ENCODE measurements at regions not wholly inside any gene's neighbourhood (a gene's known extent, or its start where the extent isn't known, plus 50 kb on each side); places are given as distances from the start of the nearest gene placed in this dataset.

GRCh38 chr6:164795056-164795815 lies 514.2 kb downstream of the C6orf118 start:
- 52% methylated on average over 9 of the region's 9 CpGs for WGBS
- no peak overlapping the region for H3K4me3 ChIP-seq

DNA sequence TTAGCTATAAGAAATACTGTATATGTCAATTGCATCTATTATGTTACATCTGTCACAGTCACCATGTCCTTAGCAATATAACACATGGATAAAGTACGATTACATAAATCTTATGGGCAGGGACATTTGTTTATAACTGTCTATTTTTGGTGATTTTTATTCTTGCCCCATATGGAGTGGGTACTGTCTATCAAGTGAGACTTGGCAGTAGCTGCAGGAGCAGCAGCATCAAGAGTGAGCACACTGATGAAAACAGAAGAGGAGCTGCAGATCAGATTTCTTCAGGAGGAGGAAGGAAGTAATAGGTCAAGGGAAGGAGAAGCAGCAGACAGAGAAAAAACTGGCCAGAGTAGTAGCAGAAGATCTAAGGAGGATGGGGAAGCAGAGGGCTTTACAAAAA lies 516.7 kb downstream of the C6orf118 start:
- Histone ChIP-seq H3K9me3 (no peaks in the 10 kb centered on the region), H3K4me3 (no peak overlapping the region), H3K27me3 (no peaks in the 10 kb centered on the region), H3K4me1 (no peaks in the 10 kb centered on the region), H3K36me3 (no peaks in the 10 kb centered on the region), H3K27ac (no peak overlapping the region)
- TF ChIP-seq, protein P1, sequence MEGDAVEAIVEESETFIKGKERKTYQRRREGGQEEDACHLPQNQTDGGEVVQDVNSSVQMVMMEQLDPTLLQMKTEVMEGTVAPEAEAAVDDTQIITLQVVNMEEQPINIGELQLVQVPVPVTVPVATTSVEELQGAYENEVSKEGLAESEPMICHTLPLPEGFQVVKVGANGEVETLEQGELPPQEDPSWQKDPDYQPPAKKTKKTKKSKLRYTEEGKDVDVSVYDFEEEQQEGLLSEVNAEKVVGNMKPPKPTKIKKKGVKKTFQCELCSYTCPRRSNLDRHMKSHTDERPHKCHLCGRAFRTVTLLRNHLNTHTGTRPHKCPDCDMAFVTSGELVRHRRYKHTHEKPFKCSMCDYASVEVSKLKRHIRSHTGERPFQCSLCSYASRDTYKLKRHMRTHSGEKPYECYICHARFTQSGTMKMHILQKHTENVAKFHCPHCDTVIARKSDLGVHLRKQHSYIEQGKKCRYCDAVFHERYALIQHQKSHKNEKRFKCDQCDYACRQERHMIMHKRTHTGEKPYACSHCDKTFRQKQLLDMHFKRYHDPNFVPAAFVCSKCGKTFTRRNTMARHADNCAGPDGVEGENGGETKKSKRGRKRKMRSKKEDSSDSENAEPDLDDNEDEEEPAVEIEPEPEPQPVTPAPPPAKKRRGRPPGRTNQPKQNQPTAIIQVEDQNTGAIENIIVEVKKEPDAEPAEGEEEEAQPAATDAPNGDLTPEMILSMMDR (IDR thresholded peaks at IDR 0.05): no peak
- no peak for TF ChIP-seq POLR2AphosphoS5 (IDR thresholded peaks at IDR 0.05)
- no peak for TF ChIP-seq POLR2A (IDR thresholded peaks at IDR 0.05)
- no peak for TF ChIP-seq EP300 (IDR thresholded peaks at IDR 0.05)
- WGBS: 67% methylated on average over 1 of the region's 1 CpG
- DNase-seq (ENCODE audit: low spot score in 2 of 2): no peak

More at GRCh38 chr6:164795056-164795815, 514.2 kb downstream of the C6orf118 start:
- DNase-seq (ENCODE audit: low spot score in 2 of 2): no peak
- TF ChIP-seq, protein P1 (IDR thresholded peaks at IDR 0.05): no peak
- TF ChIP-seq POLR2AphosphoS5 (IDR thresholded peaks at IDR 0.05) (no peak), POLR2A (IDR thresholded peaks at IDR 0.05) (no peak), EP300 (IDR thresholded peaks at IDR 0.05) (no peak)
- Histone ChIP-seq H3K9me3 (no peaks in the 10 kb centered on the region), H3K4me1 (no peaks in the 10 kb centered on the region), H3K36me3 (no peaks in the 10 kb centered on the region), H3K27me3 (no peaks in the 10 kb centered on the region), H3K27ac (no peak overlapping the region)

- TF ChIP-seq POLR2AphosphoS5 (IDR thresholded peaks at IDR 0.05) (no peak), POLR2A (IDR thresholded peaks at IDR 0.05) (no peak), EP300 (IDR thresholded peaks at IDR 0.05) (no peak)
- TF ChIP-seq, protein P1 (IDR thresholded peaks at IDR 0.05): no peak
- Histone ChIP-seq H3K27ac (no peak overlapping the region), H3K4me1 (no peaks in the 10 kb centered on the region), H3K36me3 (no peaks in the 10 kb centered on the region), H3K4me3 (no peak overlapping the region), H3K9me3 (no peaks in the 10 kb centered on the region), H3K27me3 (no peaks in the 10 kb centered on the region)
- no peak for DNase-seq (ENCODE audit: low spot score in 2 of 2)
These were observed 517.9 kb downstream of the C6orf118 start for GRCh38 chr6:164791498-164791897.

GRCh38 chr6:164763788-164764187 lies 545.6 kb downstream of the C6orf118 start:
- 89% methylated on average over 1 of the region's 1 CpG for WGBS
- no peak for DNase-seq (ENCODE audit: low spot score in 2 of 2)
- Histone ChIP-seq H3K27me3 (no peaks in the 10 kb centered on the region), H3K36me3 (no peaks in the 10 kb centered on the region), H3K4me1 (no peaks in the 10 kb centered on the region), H3K4me3 (no peak overlapping the region), H3K9me3 (no peaks in the 10 kb centered on the region), H3K27ac (no peak overlapping the region)
- TF ChIP-seq EP300 (IDR thresholded peaks at IDR 0.05) (no peak), POLR2A (IDR thresholded peaks at IDR 0.05) (no peak), POLR2AphosphoS5 (IDR thresholded peaks at IDR 0.05) (no peak)
- TF ChIP-seq, protein P1 (IDR thresholded peaks at IDR 0.05): no peak

DNA sequence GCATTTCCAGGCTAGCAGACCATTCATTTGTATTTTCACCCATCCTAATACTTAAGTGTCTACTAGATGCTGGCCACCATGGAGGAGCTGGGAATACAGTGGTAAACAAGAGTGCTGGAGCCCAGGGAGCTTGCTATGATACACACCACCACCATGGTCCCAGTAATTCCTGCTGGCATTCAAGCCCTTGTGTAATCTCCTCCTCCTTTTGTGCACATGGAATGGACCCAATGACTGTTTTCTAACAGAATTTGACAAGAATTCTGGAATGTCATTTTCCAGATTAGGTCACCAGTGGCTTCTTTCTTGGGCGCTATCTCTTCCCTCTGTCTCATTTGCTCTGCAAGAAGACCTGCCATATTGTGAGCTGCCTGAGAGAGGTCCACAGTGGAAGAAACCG lies 552.0 kb downstream of the C6orf118 start:
- H3K9me3 ChIP-seq: no peaks in the 10 kb centered on the region
- no peak overlapping the region for H3K4me3 ChIP-seq
- no peaks in the 10 kb centered on the region for H3K4me1 ChIP-seq
- no peaks in the 10 kb centered on the region for H3K27me3 ChIP-seq
- TF ChIP-seq EP300 (IDR thresholded peaks at IDR 0.05): no peak
- TF ChIP-seq, protein P1 (IDR thresholded peaks at IDR 0.05): no peak
- TF ChIP-seq POLR2A (IDR thresholded peaks at IDR 0.05): no peak
- no peak for TF ChIP-seq POLR2AphosphoS5 (IDR thresholded peaks at IDR 0.05)
- H3K27ac ChIP-seq: no peak overlapping the region
- no peaks in the 10 kb centered on the region for H3K36me3 ChIP-seq
- WGBS: 96% methylated on average over 2 of the region's 2 CpGs
- no peak for DNase-seq (ENCODE audit: low spot score in 2 of 2)
